ENCODE measurements at regions not wholly inside any gene's neighbourhood (a gene's known extent, or its start where the extent isn't known, plus 50 kb on each side); places are given as distances from the start of the nearest gene placed in this dataset.
"Not testable (repeated sequence)": the region's sequence is repeated elsewhere in the genome, so short reads cannot be mapped to it uniquely, and the experiment has no call there.

GRCh38 chr17:68169165-68169821 lies 78.5 kb upstream of the AMZ2 start:
- TF ChIP-seq EZH2 (IDR thresholded peaks at IDR 0.05; ENCODE audit: insufficient read depth, poor library complexity, severe bottlenecking); EZH2phosphoT487 (IDR thresholded peaks at IDR 0.05; ENCODE audit: insufficient read depth, low read depth): not testable (repeated sequence)

All from GM23248 (cell line).